Pancreas (tissue), 10 donors: ENCODE measurements at regions not wholly inside any gene's neighbourhood (a gene's known extent, or its start where the extent isn't known, plus 50 kb on each side); places are given as distances from the start of the nearest gene placed in this dataset.

Experiments used
- ATAC-seq, 4 donors: fragments of 200-7000 bp; cut with Tn5 transposase; one replicate each; pipeline versions ENCODE4 v1.8.0 to v1.9.1; 2020; ENCODE audit warnings: mild to moderate bottlenecking in 4 of 4, moderate library complexity in 4 of 4
- DNase-seq, 6 donors: peaks; one replicate each; pipeline ENCODE4 v3.0.0-alpha.2; 2020
- FAIRE-seq: peaks from 2 replicates; lab custom pipeline; 2012; peaks lifted over from hg19 to GRCh38; lab: Jason Lieb, UNC
- H3K27ac ChIP-seq, 4 donors: fragments of 200-600 bp; sonication (generic); 1 replicate in 3 of 4; 2 replicates in 1 of 4; pipeline versions ENCODE4 v1.5.0 to v1.8.0; 2020
- H3K27me3 ChIP-seq, 4 donors: fragments of 200-600 bp; one replicate each; pipeline ENCODE4 v1.8.0; 2021
- H3K36me3 ChIP-seq, 3 donors: fragments of 200-600 bp; sonication (generic) in 1 of 3; one replicate each; pipeline versions ENCODE4 v1.5.0 to v1.8.0; 2020 to 2021
- H3K4me1 ChIP-seq, 3 donors: fragments of 200-600 bp; one replicate each; pipeline ENCODE4 v1.8.0; 2021
- H3K4me3 ChIP-seq, 4 donors: fragments of 200-600 bp; sonication (generic) in 2 of 4; one replicate each; pipeline versions ENCODE4 v1.5.0 to v1.8.0; 2020 to 2021
- H3K9me3 ChIP-seq, 4 donors: fragments of 200-600 bp; one replicate each; pipeline ENCODE4 v1.8.0; 2021
- WGBS, 2 donors: extraction: QIAGEN DNeasy Blood & Tissue Kit; methylation state at CpG; one replicate each; pipeline ENCODE4 v1.1.7; 2013; 5-methylcytosine and 5-hydroxymethylcytosine counted together
- intact Hi-C, 3 donors: fragments of 100-400 bp; cut with DNase I; formaldehyde crosslinking; loops; one replicate each; pipeline versions ENCODE4 v1.11.1 to v1.14.2; 2022
- TF ChIP-seq, protein P1 (sequence below), 4 donors: fragments of 200-600 bp; sonication (generic) in 3 of 4; IDR thresholded peaks; one replicate each; pipeline versions ENCODE4 v1.5.0 to v1.8.0; 2021; ENCODE audit warnings: antibody characterized with exemption in 4 of 4
- donor health status: healthy with polysubstance abuse.
- donor health status: DM: no; HTN: no; CAD: no; lungs with moderate emphysema.
- donor health status: DM: no; HTN: no; CAD: no.
- donor health status: control.
- donor health status: control.
- donor health status: Bipolar disorder and iron deficiency.
- donor health status: DM: yes; HTN: yes; CAD: no.
- donor health status: DM: no; HTN: no; CAD: no.
- donor health status: DM: no; HTN: no; CAD: no.
- donor health status: DM: yes; HTN: yes; CAD: no.

DNA sequence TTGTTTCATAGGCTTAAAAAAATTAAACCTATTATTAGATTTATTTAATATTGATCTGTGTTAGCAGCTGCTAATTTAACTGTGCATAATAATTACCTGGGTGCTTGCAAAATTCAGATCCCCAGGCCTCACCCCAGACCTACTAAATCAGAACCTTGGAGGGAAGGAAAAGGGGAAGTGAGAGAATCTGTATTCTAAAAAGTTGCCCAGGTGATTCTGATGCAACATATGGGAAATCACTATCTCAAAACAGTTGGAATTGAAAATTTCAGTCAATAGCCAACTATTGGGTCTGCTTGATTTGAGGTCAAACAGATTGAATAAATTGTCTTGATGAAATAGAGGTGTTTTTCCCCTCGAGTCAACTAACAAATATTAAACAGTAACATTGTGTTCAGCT, 538.5 kb upstream of the ADAMTS9 start:
- no peak for FAIRE-seq
- Histone ChIP-seq H3K27me3 (no peaks in the 10 kb centered on the region), H3K4me3 (no peak overlapping the region), H3K9me3 (no peaks in the 10 kb centered on the region), H3K27ac (no peak overlapping the region), H3K4me1 (no peaks in the 10 kb centered on the region), H3K36me3 (no peaks in the 10 kb centered on the region)
- WGBS, 2 donors: 53% methylated on average over 1 of the region's 1 CpG
- ATAC-seq: no peak
- TF ChIP-seq, protein P1, sequence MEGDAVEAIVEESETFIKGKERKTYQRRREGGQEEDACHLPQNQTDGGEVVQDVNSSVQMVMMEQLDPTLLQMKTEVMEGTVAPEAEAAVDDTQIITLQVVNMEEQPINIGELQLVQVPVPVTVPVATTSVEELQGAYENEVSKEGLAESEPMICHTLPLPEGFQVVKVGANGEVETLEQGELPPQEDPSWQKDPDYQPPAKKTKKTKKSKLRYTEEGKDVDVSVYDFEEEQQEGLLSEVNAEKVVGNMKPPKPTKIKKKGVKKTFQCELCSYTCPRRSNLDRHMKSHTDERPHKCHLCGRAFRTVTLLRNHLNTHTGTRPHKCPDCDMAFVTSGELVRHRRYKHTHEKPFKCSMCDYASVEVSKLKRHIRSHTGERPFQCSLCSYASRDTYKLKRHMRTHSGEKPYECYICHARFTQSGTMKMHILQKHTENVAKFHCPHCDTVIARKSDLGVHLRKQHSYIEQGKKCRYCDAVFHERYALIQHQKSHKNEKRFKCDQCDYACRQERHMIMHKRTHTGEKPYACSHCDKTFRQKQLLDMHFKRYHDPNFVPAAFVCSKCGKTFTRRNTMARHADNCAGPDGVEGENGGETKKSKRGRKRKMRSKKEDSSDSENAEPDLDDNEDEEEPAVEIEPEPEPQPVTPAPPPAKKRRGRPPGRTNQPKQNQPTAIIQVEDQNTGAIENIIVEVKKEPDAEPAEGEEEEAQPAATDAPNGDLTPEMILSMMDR (IDR thresholded peaks at IDR 0.05): no peak
- intact Hi-C loops: no loop called here
- no peak for DNase-seq

DNA sequence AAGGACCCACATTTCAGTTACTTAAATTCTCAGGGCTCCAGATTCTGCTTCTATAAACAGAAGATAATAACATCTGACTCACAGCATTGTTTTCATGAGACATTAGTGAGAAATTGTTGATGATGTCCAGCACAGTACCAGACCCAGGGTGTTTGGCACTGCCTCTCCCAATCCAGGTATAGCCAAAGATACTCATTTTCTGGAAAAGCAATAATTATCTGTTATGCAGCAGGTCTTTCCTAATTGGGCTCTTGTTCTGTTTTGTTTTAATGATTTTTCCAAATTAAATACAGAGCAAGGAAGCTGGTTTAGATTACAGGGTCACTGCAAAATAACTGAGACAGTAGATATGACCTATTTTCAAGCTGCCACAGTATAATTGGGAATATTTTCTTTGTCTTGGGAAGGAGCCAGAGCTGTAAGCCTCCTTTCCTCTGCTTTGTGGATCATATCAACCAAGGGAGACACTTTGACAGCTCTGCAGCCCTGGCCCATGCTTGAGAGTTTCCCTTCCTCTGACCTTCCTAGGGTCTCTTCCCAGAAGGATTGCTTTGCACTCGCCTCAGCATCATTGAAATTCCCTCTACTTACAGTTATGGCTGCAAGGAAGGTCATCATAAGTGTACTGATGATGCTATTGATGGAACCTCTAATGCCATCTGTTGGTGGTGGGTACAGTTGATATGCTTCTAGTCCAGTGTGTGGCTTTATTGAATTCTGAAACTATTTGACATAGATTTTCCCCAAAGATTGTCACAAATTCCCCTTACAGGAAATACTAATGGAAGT, 522.4 kb upstream of the ADAMTS9 start:
- Histone ChIP-seq H3K4me1 (no peaks in the 10 kb centered on the region), H3K36me3 (no peaks in the 10 kb centered on the region), H3K27ac (no peak overlapping the region), H3K4me3 (no peak overlapping the region), H3K27me3 (no peaks in the 10 kb centered on the region), H3K9me3 (no peaks in the 10 kb centered on the region)
- ATAC-seq: no peak
- intact Hi-C loops: no loop called here
- no peak for FAIRE-seq
- DNase-seq: no peak
- TF ChIP-seq, protein P1 (IDR thresholded peaks at IDR 0.05): no peak
- WGBS, 2 donors: 74 to 90% methylated on average over 1 of the region's 1 CpG

DNA sequence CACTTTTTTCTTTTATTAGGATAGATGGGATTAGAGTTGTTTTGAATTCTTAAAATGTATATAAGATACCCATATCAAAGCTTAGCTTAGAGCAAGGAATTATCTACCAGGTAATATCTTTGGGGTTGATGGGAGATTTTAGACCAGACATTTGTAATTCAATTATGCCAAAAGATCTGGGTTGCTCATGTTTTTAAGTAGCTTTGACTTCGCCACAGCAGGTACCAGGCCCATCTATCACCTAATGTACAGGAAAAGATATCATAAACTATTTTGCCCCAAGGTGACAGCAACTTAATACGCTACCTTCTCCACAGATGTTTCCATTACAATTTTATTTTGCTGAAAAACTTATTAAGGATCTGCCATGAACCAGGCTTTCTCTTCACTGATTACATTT, 514.6 kb upstream of the ADAMTS9 start:
- 91 to 97% methylated on average over 2 of the region's 2 CpGs for WGBS, 2 donors
- intact Hi-C loops: no loop called here
- no peak for ATAC-seq

DNA sequence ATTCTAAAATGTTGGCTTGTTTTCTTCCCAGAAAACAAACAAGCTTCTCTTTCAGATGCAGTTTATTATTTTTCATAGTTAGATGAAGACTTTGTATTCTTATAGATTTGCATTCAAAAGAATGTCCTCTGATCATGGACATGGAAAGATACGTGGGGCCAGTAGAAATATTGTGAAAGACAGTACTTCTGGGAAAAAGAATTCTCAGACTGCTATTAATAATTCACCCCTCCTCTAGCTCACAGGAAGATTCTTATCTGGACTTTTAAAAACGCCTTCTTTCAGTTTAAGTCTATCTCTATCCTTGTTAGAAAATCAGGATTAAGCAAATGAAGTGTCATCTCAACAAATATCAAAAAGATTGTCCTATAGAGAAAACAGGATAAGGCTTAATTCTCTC, 514.1 kb upstream of the ADAMTS9 start:
- TF ChIP-seq, protein P1 (IDR thresholded peaks at IDR 0.05): no peak
- Histone ChIP-seq H3K36me3 (no peaks in the 10 kb centered on the region), H3K9me3 (no peaks in the 10 kb centered on the region), H3K27me3 (no peaks in the 10 kb centered on the region), H3K4me3 (no peak overlapping the region), H3K4me1 (no peaks in the 10 kb centered on the region), H3K27ac (no peak overlapping the region)
- FAIRE-seq (no peak), ATAC-seq (no peak), DNase-seq (no peak)
- intact Hi-C loops: no loop called here
- whole genome bisulfite sequencing, 2 donors: 48 to 53% methylated on average over 2 of the region's 2 CpGs

More for the DNA sequence above, 514.6 kb upstream of the ADAMTS9 start:
- Histone ChIP-seq H3K4me1 (no peaks in the 10 kb centered on the region), H3K9me3 (no peaks in the 10 kb centered on the region), H3K4me3 (no peak overlapping the region), H3K27me3 (no peaks in the 10 kb centered on the region), H3K36me3 (no peaks in the 10 kb centered on the region), H3K27ac (no peak overlapping the region)
- TF ChIP-seq, protein P1 (IDR thresholded peaks at IDR 0.05): no peak
- DNase-seq (no peak), FAIRE-seq (no peak)

DNA sequence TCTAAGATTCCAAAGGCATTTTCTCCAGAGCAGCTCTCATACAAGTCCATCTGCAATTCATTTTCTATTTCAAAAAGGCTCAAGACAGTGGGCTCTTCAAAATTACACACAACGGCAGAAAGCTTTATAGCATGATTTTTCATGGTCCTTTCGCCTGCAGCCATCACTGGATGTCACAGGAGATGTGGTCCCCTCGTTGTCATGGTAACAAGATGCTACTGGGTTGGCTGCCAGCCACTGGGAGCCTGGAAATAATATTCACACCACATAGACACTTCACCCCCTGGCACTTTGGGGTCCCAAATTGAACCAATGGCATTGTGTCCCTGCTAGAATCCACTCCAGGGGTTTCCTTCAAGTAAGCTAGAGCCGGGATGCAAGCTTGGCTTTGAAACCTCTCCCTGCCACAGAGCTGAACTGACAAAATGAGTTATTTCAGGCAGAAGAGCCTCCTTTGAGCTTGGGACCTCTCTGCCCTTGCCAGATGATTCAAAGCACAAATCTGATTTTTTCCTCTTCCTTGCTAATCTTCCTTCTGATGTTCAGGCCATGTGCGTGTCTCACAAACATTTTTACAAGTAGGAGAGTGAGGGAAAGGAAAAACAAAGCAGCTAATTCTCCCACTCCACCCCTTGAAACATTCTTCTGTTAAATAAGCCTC, 512.6 kb upstream of the ADAMTS9 start:
- Histone ChIP-seq H3K4me3 (no peak overlapping the region), H3K9me3 (no peaks in the 10 kb centered on the region), H3K27me3 (no peaks in the 10 kb centered on the region), H3K36me3 (no peaks in the 10 kb centered on the region), H3K27ac (no peak overlapping the region), H3K4me1 (no peaks in the 10 kb centered on the region)
- intact Hi-C loops: no loop called here
- no peak for DNase-seq
- TF ChIP-seq, protein P1 (IDR thresholded peaks at IDR 0.05): no peak
- FAIRE-seq: no peak
- no peak for ATAC-seq
- WGBS, 2 donors: 82 to 90% methylated on average over 5 of the region's 5 CpGs
